ENCODE measurements at regions not wholly inside any gene's neighbourhood (a gene's known extent, or its start where the extent isn't known, plus 50 kb on each side); places are given as distances from the start of the nearest gene placed in this dataset.

DNA sequence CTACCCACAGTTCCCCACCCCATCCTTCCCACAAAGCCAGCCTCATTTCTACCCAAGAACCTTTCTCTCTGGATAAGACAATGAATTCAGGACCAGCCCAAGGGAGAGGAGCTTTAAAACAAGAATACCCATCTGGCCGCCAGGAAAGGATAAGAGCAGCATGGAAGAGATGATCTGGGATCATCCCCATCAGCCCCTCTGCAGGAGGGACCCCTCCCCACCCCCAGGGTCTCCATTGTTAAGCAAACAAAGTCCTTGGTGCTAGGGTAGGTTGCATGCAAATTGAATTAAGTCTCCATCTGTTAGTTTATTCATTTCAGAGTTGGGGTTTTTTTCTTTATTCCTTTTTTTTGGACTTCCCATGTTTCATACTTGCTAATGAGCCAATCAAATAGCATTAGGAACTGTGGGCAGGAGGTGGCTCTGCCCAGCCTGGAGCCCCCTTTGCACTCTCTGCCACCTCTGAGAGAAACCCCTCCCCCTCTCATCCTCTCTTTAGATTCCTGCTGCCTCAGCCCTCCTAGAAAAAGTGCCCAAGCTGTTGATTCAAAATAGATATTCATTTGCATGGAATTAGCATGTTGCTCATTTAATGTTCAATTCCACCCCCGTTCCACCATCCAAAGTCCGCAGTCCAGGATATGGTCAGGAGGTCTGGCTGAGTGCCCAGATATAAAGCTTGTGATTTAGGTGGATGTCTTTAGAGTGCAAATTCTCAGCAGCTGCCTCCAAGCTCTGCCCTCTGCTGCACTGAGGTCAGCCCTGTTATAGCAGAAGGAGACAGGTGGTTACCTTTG lies 138.5 kb upstream of the NCAM1 start:
- no peak for DNase-seq (ENCODE audit: low read depth)

DNA sequence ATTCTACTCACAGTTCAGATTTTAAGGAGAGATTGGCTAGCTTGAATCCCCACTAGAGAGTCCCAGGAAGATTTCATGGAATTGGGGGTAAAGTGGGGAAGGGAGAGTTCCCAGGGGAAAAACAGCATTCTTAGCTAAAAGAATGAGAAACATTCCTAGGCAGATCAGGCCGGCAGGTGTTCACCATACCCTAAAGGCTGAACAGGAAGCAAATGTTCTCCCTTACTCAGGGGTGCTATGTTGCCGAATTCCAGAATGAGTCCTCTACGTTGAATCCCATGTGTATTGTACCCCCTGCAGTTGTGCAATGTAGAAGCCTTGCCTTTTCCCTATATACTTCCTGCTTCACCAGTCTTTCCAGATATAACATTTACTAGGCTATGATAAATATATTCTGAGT lies 135.2 kb upstream of the NCAM1 start:
- DNase-seq (ENCODE audit: low read depth), result no peak

DNA sequence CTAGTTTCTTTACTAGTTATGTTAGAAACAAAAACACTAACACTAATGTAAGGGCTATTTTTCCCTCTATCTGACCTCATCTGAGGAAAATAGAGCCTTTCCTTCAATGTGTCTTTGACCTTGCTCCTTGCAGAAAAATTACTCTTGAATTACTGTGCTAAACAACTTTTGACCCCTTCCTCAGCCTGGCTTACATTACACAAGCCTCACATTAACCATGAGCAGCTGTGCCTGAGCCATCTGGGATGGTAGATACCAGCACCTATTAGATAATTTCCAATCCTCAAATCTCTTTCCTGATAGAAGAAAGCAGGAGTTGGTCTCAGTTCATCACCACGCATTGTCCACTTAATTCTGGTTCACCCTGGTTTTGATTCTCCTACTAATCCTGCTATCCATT lies 134.4 kb upstream of the NCAM1 start:
- no peak for DNase-seq (ENCODE audit: low read depth)

DNA sequence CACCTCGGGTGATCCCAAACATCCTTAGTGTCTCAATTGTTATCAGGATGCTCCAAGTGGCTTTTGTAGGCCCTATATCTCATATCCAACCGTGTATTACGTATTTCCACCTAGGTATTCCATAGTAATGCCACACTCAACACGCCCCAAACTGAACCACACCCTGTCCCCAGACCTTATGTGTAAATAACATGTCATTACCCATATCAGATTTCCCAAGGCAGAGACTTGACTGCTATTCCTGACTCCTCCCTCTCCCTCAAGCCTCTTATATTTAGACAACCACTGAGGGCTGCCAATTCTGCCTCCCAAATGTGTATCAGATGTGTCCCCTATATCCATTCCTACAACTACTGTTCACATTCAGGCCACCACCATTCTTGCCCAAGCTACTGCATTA lies 132.8 kb upstream of the NCAM1 start:
- no peak for DNase-seq (ENCODE audit: low read depth)

DNA sequence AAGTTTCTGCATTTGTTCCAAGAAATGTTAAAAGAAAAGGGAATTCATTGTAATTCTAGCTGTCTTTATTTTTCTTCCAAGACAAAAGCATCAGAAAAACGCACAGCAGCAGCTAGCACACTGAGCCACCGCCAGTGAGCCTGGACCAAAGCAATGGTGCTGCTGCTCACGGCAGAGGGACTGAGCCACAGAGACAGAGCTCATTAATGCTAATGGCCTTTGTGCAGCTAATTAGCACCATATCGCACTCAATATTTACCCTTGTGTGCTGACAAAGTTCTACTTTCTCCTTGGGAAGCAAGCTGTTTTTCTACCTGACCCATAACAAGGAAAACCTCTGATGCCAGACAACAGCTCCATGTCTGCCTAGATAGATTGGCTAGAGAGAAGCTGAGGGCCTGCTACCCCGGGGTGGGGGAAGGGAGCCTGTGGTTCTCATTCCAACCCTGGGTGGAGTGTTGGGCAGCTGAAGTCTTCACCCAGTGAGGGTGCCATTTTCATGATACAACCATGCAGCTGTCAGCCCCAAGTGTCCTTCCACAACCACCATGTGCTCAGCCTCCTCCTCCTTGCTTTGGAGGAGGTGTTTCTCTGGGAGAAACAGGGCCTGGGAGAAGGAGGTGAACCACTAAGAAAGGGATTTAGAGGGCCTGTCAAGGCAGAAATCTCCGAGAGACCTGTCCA lies 131.1 kb upstream of the NCAM1 start:
- no peak for DNase-seq (ENCODE audit: low read depth)

DNA sequence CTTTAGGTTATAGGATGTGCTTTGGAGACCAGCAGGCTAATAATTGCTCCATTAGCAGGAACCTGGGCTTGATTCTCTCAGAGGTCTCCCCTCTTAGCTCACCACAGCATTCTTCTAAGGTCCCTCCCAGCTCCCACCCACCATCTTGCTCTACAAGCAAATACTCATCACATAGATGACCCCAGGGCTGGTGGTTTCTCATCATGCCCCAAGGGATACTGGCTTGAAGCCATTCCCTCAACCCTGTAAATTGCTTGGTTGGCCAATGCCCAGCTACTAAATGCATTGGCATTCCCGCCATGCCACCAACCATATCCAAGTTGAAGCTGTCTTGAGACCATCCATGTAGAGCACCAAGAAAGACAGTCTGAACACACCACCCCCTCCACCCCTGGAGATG lies 130.2 kb upstream of the NCAM1 start:
- DNase-seq (ENCODE audit: low read depth), result no peak

DNA sequence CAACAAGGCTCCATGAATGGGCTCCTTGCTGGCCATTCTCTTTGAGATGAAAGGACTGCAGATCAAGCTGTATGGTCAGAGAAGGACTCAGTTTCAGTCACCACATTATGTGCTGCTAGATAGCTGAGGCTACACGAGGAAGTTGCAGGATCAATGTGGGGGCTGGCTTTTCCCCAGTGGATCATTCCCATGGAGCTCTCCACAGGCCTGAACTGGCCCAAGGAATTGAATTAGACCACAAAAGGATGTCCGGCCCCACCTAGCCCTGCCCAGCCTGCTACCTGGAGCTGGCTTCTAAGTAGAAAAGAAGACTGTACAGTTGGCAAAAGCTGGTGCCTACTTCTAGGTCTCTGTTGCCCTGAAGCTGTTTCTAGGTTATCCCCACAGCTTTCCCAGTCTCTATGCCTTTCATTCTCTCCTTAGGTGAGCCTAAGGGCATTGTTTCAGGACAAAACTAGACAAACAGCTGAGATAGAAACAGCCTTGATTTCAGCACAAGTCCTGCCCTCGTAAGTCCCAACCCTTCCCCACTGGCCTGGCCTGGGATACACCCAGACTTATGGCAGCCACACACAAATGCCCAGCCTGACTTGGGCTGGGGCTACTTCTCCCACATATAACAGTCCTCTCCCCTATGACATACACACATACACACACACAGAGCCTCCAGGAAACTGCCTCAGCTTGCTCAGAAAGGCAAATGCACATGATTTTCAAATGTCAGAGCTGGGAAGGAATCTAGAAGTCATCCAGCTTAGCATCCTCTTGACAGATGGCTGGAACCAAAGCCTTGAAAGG lies 129.1 kb upstream of the NCAM1 start:
- DNase-seq (ENCODE audit: low read depth), result no peak

DNA sequence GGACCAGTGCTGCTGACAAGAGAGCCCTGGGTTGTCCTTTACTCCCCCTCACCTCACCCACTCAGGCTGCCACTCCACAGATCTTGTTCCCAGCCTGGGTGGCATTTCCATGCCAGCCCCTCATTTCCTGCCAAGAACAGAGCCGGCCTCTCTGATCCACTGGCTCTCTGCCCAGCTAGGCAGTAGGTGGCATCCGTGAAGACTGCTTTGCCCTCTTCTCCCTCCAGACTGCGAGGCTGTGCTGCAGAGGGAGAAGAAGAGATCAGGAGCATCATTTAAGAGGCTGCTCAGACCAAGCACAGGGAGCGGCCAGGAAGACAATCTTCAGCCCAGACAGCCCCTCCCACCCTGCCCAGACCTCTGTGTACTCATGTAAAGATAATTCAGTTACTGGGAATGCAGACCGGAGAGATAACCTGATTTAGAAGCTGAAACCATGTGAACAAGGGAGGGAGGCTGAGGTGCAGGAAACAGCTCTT lies 126.9 kb upstream of the NCAM1 start:
- DNase-seq (ENCODE audit: low read depth), result no peak

DNA sequence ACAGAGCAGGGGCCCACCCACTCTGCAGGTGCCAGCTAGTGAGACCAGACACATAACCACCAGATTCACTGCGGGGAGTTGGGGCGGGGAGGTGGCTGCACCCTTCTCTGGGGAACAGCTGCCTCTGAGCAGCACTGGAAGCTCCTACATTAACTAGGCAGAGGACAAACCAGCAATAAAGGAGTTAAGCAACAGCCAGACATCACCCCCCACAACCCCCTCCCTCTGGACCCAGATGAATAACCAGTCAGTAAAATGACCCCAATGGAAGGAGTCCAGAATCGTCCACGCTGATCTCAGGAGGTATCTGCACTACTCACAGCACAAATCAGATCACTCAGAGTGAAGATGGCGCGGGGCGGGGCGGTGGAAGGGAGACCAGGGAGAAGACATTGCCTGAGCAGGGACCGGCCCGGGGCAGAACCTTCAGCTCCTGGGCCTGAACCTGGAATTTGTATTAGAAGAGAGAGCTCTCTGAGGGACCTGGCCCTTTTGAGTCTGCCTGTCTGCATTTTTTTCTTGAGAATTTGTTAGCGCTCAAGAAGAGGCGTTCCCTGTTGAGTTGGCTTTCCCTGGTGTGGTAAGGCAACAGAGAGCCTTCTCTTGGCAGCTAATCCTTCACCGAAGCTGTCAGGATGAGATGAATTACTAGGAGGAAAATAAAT lies 125.5 kb upstream of the NCAM1 start:
- DNase-seq (ENCODE audit: low read depth), result no peak

DNA sequence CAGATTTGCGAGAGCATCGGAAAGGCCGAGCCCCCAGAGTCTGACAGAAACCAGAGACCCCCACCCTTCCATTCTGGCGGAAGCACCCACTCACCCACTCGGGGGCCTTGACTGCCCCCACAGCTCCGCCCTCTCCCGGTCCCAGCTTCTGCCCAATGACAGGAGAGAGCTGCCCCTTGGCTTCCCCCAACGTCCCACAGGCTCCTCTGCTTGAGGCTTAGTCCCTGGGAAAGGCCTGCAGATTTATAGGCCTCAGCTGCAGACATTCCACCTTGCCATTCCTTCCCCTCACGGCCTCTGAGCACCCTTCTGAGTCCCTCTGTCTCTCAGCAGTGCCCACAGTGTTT lies 125.0 kb upstream of the NCAM1 start:
- no peak for DNase-seq (ENCODE audit: low read depth)

DNA sequence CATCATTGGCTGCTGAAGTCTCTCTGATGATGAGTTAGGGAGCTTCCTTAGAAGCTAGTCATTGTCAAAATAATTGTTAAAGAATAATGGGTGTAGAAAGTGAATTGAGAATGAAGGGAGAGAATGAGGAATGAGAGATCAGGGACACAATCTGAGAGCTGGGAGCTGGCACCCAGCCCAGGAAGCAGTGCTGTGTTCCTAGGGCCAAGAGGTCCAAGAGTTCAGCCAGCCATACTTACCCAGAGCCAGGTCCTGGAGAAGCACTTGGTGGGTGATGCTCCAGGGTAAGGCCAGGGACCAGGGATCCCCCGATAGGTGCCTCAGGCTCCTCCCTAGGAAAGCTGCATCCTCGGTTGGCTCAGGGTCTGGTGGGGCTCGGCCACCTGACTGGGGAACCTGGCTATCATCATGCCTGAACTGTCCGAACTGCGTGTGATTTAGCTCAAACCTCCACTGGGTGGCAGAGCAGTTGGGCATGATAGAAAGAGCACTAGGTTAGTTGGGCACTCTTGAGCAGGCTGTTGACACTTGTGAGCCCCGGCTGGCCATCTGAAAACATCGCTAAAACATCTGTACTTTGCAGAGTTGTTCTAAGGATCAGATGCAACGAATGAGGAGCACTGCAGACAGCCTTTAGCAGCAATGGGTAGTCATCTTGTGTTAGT lies 123.9 kb upstream of the NCAM1 start:
- DNase-seq (ENCODE audit: low read depth), result no peak

DNA sequence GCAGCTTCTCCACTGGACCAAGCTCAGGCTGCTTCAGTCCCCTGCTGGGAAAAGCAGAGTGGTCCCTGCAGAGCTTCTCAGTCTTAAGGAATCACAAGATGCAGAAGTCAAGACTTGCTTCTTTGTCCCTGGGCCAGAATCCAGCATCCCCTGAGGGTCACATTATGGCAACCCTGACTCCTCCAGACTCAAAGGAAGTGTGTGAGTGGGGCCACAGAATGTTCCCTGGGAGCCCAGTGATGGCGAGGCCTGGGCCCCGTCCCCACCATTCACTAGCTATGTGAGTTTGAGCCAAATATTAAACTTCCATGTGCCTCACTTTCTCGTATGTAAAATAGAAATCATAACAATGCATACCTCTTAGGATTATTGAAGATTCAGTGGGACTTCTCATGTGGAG lies 122.2 kb upstream of the NCAM1 start:
- DNase-seq (ENCODE audit: low read depth), result no peak

DNA sequence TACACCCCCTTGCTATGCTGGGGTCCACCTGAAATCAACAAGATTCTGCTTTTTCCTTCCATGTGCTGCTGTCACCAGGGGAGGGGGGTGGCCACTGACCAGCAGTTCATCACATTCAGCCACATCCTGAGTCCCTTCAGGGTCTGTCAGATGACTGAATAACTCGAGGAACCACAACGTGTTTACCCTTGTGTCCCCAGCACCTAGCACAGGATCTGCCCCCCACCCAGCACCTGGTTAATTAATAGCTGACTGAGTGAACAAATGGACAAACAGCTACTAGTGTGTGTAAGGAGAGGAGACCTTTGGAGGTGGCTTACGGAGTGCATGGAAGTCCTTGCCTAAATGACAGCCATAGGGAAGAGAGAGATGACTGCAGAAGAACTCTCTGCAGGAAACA lies 119.5 kb upstream of the NCAM1 start:
- no peak for DNase-seq (ENCODE audit: low read depth)

DNA sequence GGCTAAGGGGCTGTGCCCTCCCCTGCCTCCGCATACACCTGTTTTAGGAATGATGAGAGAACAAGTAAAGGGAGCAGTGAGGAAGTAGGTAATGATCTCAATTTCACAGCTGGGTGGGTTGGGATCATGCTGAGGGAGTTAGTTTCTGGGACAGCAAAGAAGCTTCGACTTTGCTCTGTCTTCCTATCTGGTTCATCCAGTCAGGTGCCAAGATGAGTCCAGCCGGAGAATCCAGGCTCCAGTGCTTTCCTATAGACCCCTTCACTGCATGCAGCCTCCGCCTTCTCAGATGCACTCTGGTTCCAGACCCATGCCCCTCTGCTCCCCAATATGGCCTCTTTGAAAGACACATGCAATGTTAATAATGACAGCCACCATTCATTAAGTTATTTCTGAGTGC lies 119.1 kb upstream of the NCAM1 start:
- DNase-seq (ENCODE audit: low read depth), result no peak

DNA sequence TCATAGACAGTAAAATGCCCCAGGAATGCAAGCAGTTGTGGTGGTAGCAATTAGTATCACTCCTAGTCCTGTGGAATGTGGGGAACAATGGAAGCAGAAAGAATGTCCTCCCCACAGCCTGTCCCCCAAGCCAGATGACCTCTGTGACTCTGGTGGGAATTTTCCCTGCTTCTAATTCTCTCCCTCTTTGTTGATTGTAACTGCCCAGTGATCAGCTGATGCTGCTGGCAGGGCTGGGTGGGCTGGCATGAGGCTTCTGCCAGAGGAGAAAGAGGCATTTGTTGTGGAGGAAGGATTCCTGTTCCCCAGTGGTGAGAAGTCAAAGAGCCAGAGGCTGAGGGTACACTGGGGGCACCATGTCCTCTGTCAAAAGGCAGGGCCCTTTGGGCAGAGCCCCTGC lies 116.7 kb upstream of the NCAM1 start:
- no peak for DNase-seq (ENCODE audit: low read depth)

DNA sequence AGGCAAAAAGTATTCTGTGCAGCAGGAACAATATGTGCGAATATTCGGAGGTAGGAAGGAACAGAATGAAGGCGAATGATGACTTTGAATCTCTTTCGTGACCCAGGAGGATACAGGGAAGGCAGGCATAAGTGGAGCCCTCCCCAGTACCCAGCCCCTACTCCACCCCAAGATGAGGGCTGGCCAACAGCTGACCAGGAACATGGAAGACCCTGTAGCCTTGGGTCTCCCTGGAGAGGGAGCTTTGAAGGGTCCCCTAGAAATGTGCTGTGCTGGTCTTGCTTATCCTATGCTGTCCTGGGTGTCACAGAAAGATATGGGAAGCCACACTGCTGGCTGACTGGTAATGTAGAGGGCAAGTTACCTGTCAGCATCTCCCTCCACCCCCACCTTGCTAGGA lies 113.7 kb upstream of the NCAM1 start:
- DNase-seq (ENCODE audit: low read depth), result no peak

DNA sequence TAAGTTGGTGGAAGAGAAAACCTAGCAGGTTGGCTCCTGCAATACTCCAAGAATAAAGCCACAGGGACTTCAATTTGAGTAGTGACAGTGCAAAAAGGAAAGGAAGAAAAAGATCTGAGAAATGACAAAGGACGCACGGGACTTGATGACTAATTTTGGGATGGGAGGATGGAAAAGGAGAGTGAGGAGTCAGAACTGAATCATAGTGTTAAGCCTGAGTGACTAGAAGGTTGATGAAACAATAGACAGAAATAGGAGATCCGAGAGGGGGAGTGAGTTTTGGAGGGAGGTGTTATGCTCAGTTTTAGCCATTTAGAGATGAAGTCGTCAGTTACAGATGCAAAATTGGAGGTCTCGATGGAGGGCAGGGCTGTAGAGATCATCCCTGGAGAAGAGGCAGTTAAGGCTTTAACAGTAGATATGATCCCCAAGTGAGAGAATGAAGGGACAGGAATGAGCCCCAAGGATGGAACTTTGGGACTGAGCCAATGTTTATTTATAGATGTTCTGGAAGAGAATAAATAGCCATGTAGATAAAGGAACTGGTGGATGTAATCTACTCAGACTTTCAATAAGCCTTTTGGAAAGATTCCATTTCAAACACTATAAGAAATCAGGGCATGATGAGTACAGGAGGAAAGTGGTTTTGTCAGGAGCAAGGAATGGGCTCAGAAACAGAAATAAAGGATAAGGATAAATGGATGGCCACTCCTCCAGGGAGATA lies 108.9 kb upstream of the NCAM1 start:
- no peak for DNase-seq (ENCODE audit: low read depth)

DNA sequence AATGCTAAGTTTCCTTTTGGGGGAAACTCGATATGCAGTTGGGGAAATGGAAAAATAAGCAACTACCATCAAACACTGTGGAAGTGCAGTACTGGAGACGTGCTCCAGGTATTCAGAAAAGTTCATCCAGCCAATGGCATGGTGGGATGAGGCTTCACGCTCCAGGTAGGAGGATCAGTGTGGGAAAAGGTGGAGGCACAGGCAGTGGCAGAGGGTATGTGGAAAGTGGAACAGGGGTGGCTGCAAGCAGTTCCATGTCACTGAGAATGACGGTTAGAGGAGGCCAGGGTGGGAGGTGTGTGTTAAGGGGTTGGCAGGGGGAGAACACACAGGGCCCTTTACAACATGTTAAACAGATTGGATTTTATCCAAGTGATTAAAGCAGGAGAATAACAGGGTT lies 105.1 kb upstream of the NCAM1 start:
- DNase-seq (ENCODE audit: low read depth), result no peak

DNA sequence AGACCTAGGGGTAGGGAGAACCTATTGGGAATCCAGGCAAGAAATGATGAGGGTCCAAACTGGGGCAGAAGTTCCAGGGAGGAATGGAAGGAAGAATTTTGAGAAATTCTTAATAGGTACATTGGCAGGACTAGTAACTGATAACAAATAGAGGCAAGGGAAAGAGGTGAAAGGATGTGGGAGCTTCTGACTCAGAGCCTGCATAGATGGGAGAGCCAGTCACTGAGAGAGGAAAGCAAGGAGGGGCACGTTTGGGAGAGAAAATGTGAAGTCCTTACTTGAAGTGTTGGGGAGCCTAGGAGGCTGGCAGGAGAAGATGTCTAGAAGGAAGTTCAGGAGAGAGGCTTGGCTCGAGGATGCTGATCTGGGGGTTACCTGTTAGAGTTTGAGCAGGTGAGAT lies 104.6 kb upstream of the NCAM1 start:
- no peak for DNase-seq (ENCODE audit: low read depth)

DNA sequence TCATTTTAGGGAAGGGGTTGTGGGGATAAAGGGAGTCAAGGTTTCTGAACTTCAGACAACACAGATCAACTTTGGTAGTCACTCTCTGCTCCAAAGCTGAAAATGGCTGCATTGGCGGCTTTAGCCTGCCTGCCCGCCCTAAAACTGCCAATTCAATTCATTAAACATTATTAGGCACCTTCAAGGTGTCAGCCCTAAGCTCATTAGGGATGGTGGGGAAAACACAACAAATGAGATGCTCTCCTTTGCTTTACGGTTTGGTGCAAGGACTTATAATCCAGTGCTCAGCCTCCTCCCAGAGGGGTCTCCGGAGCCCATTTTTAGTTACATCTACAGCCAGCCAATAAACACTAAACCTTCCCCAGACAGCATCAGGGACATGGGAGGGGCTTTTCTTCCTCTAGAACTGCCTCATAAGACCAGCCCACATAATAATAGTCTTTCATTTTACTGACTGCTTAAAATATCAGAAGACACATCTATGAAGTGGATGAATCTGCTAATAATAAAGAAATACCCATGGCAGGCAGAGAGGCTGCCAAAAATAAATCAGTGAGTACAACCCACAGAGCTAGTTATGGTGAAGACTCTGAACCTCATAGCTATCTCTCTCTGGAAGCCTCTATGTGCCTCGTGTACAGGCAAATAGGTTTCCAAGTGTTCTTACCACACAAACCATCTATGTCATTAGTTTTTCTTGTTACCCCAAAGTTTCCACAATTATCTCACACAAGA lies 102.8 kb upstream of the NCAM1 start:
- no peak for DNase-seq (ENCODE audit: low read depth)

DNA sequence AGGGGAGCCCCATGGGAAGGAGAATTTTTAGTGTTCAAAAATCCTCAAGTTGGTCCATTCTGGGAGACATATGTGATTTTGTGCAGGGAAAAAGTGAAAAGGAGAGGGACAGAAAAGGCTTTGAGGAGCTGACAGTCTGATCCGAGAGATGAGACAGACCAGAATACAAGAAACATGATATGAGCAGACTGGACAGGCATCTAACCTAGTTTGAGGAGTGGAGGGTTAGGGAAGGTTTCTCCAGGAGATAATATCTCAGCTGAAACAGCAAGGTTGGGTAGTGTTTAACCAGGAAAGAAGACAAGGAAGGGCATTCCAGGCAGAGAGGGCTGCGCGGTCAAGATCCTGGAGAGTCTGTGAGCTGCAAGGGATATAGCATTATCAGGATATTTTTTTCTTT lies 101.4 kb upstream of the NCAM1 start:
- DNase-seq (ENCODE audit: low read depth), result no peak

Measured in non-pigmented ciliary epithelial cell (primary cell).